H9 (cell line): ENCODE measurements at regions not wholly inside any gene's neighbourhood (a gene's known extent, or its start where the extent isn't known, plus 50 kb on each side); places are given as distances from the start of the nearest gene placed in this dataset.

Source experiments
- DNase-seq: peaks from one replicate; pipeline ENCODE4 v3.0.0-alpha.2; 2017
- H2AFZ ChIP-seq: one replicate; pipeline ENCODE4 v1.6.1; 2013; ENCODE audit warnings: mild to moderate bottlenecking, low read length, control low read depth, moderate library complexity
- H2AK5ac ChIP-seq: 2 replicates; pipeline ENCODE4 v1.6.1; 2013; ENCODE audit warnings: low read length, control low read depth, mixed read lengths; ENCODE audit not compliant: insufficient read length
- H2BK120ac ChIP-seq: one replicate; pipeline ENCODE4 v1.6.1; 2013; ENCODE audit warnings: low read depth, mild to moderate bottlenecking, low read length, control low read depth, inconsistent platforms; ENCODE audit not compliant: poor library complexity, severe bottlenecking
- H2BK12ac ChIP-seq: 2 replicates; pipeline ENCODE4 v1.6.1; 2013; ENCODE audit warnings: low read length, control low read depth, mixed read lengths, low read depth; ENCODE audit not compliant: insufficient read length
- H2BK15ac ChIP-seq: 2 replicates; pipeline ENCODE4 v1.6.1; 2013; ENCODE audit warnings: low read depth, low read length, control low read depth
- H2BK20ac ChIP-seq: one replicate; pipeline ENCODE4 v1.6.1; 2013; ENCODE audit warnings: low read depth, mild to moderate bottlenecking, low read length, control low read depth, inconsistent platforms; ENCODE audit not compliant: poor library complexity, severe bottlenecking
- H2BK5ac ChIP-seq: 2 replicates; pipeline ENCODE4 v1.6.1; 2013; ENCODE audit warnings: low read length, control low read depth, mixed read lengths; ENCODE audit not compliant: insufficient read length
- H3K14ac ChIP-seq: 2 replicates; pipeline ENCODE4 v1.6.1; 2013; ENCODE audit warnings: low read length, control low read depth; ENCODE audit not compliant: insufficient read depth
- H3K18ac ChIP-seq: 2 replicates; pipeline ENCODE4 v1.6.1; 2013; ENCODE audit warnings: low read depth, mild to moderate bottlenecking, mixed read lengths, low read length, control low read depth; ENCODE audit not compliant: insufficient read length
- H3K23ac ChIP-seq: 2 replicates; pipeline ENCODE4 v1.6.1; 2013; ENCODE audit warnings: low read length, control low read depth, mixed read lengths, low read depth; ENCODE audit not compliant: insufficient read length
- H3K23me2 ChIP-seq: 2 replicates; pipeline ENCODE4 v1.6.1; 2013; ENCODE audit warnings: low read depth, mild to moderate bottlenecking, mixed read lengths, low read length, control low read depth; ENCODE audit not compliant: insufficient read length, poor library complexity, severe bottlenecking
- H3K27ac ChIP-seq: 2 replicates; pipeline ENCODE4 v1.5.1; 2013; ENCODE audit warnings: low read length, control low read depth, mixed read lengths, low read depth; ENCODE audit not compliant: insufficient read length
- H3K27me3 ChIP-seq: 2 replicates; pipeline ENCODE4 v1.6.1; 2013; ENCODE audit warnings: low read length, control low read depth, inconsistent platforms; ENCODE audit not compliant: insufficient read depth
- H3K4ac ChIP-seq: 2 replicates; pipeline ENCODE4 v1.6.1; 2013; ENCODE audit warnings: low read depth, mild to moderate bottlenecking, control low read depth, inconsistent platforms, low read length, moderate library complexity
- H3K4me1 ChIP-seq: 2 replicates; pipeline ENCODE4 v1.6.1; 2013; ENCODE audit warnings: low read length, control low read depth, inconsistent platforms; ENCODE audit not compliant: insufficient read depth
- H3K4me2 ChIP-seq: 2 replicates; pipeline ENCODE4 v1.6.1; 2013; ENCODE audit warnings: low read length, control low read depth, mixed read lengths; ENCODE audit not compliant: insufficient read length, insufficient read depth
- H3K56ac ChIP-seq: 2 replicates; pipeline ENCODE4 v1.6.1; 2013; ENCODE audit warnings: low read depth, mild to moderate bottlenecking, mixed read lengths, low read length, control low read depth; ENCODE audit not compliant: insufficient read length
- H3K79me1 ChIP-seq: 2 replicates; pipeline ENCODE4 v1.6.1; 2013; ENCODE audit warnings: low read depth, mild to moderate bottlenecking, moderate library complexity, low read length, control low read depth, inconsistent platforms; ENCODE audit not compliant: insufficient read depth, poor library complexity, severe bottlenecking
- H3K79me2 ChIP-seq: 2 replicates; pipeline ENCODE4 v1.6.1; 2013; ENCODE audit warnings: low read length, control low read depth, inconsistent platforms; ENCODE audit not compliant: insufficient read depth
- H3K9ac ChIP-seq: 2 replicates; pipeline ENCODE4 v1.6.1; 2013; ENCODE audit warnings: low read length, control low read depth, mixed read lengths; ENCODE audit not compliant: insufficient read length; ENCODE audit errors: extremely low read depth
- H3K9me3 ChIP-seq: one replicate; pipeline ENCODE4 v1.6.1; 2013; ENCODE audit warnings: low read depth, low read length, inconsistent platforms; ENCODE audit not compliant: control insufficient read depth
- H3T11ph ChIP-seq: one replicate; pipeline ENCODE4 v1.6.1; 2013; ENCODE audit warnings: mild to moderate bottlenecking, low read length, control low read depth, inconsistent platforms
- H4K20me1 ChIP-seq: one replicate; pipeline ENCODE4 v1.6.1; 2013; ENCODE audit not compliant: control insufficient read depth, insufficient read length, insufficient read depth
- H4K5ac ChIP-seq: 2 replicates; pipeline ENCODE4 v1.6.1; 2013; ENCODE audit warnings: low read depth, mild to moderate bottlenecking, mixed read lengths, low read length, control low read depth; ENCODE audit not compliant: insufficient read length
- H4K8ac ChIP-seq: replicated peaks from 2 replicates; pipeline ENCODE4 v1.6.1; 2013; ENCODE audit warnings: low read length, control low read depth, mixed read lengths, low read depth; ENCODE audit not compliant: insufficient read length
- H4K91ac ChIP-seq: 2 replicates; pipeline ENCODE4 v1.6.1; 2013; ENCODE audit warnings: low read depth, mild to moderate bottlenecking, moderate library complexity, mixed read lengths, low read length, control low read depth; ENCODE audit not compliant: insufficient read length
- H3K27ac Mint-ChIP-seq, 3 experiments: 2 replicates in 2 of 3; 3 replicates in 1 of 3; pipeline ENCODE4 v1.8.0; 2020 to 2021; ENCODE audit warnings: mixed read lengths in 3 of 3, mild to moderate bottlenecking in 1 of 3, moderate library complexity in 1 of 3
- H3K27me3 Mint-ChIP-seq: 2 replicates; pipeline ENCODE4 v1.8.0; 2021; ENCODE audit warnings: low read depth, mild to moderate bottlenecking, moderate library complexity, mixed read lengths
- H3K36me3 Mint-ChIP-seq, 3 experiments: 2 replicates in 2 of 3; 3 replicates in 1 of 3; pipeline ENCODE4 v1.8.0; 2020 to 2021; ENCODE audit warnings: low read depth in 3 of 3, mixed read lengths in 3 of 3; ENCODE audit not compliant: insufficient read depth in 1 of 3
- H3K4me1 Mint-ChIP-seq, 2 experiments: 2 replicates each; pipeline ENCODE4 v1.8.0; 2020; ENCODE audit warnings: mixed read lengths in 2 of 2
- H3K4me3 Mint-ChIP-seq, 2 experiments: 2 replicates in 1 of 2; 3 replicates in 1 of 2; pipeline ENCODE4 v1.8.0; 2020 to 2021; ENCODE audit warnings: mild to moderate bottlenecking in 2 of 2, mixed read lengths in 2 of 2, moderate library complexity in 1 of 2
- H3K9me3 Mint-ChIP-seq, 2 experiments: 2 replicates in 1 of 2; 3 replicates in 1 of 2; pipeline ENCODE4 v1.8.0; 2020; ENCODE audit warnings: mild to moderate bottlenecking in 2 of 2, mixed read lengths in 2 of 2, moderate library complexity in 1 of 2
- CTCF ChIP-seq: fragments of 200-600 bp; sonication (generic); conservative IDR thresholded peaks from 3 replicates; pipeline ENCODE4 v1.8.0; 2021; ENCODE audit warnings: antibody characterized with exemption, mild to moderate bottlenecking
- WGBS: extraction: QIAGEN DNeasy Blood & Tissue Kit; methylation state at CpG from one replicate; pipeline ENCODE4 v1.1.7; 2013; ENCODE audit warnings: missing lambda C conversion rate, low lambda C conversion rate, mixed read lengths; ENCODE audit not compliant: insufficient read length; ENCODE audit errors: extremely low coverage; 5-methylcytosine and 5-hydroxymethylcytosine counted together

GRCh38 chr15:91422797-91423196 lies 322.7 kb downstream of the SV2B start:
- no peaks in the 10 kb centered on the region for H4K20me1 ChIP-seq
- no peak overlapping the region for H3K4ac ChIP-seq
- H3K27ac Mint-ChIP-seq: peak overlapping the region in 2 of 3 experiments; percentile 8 to 74; a peak in 2 of 7 replicates
- H3K23me2 ChIP-seq: no peaks in the 10 kb centered on the region
- no peak overlapping the region for H3K18ac ChIP-seq
- no peaks in the 10 kb centered on the region for H3K9me3 ChIP-seq
- no peak for TF ChIP-seq CTCF
- no peak overlapping the region for H4K5ac ChIP-seq
- H2AK5ac ChIP-seq: no peak overlapping the region
- no peaks in the 10 kb centered on the region for H3K27me3 ChIP-seq
- H3K27ac ChIP-seq: no peak overlapping the region
- no peak overlapping the region for H2BK12ac ChIP-seq
- no peaks in the 10 kb centered on the region for H3K79me2 ChIP-seq
- H3K4me1 Mint-ChIP-seq: peaks cover 26% of the 10 kb centered on the region in 2 experiments
- no peaks in the 10 kb centered on the region for H3K79me1 ChIP-seq
- no peak overlapping the region for H4K8ac ChIP-seq
- H3K4me3 Mint-ChIP-seq: no peak overlapping the region
- H2BK5ac ChIP-seq: no peak overlapping the region
- peak; percentile 31 for DNase-seq
- WGBS: no CpG with 5 or more reads among the region's 1 CpG
- no peak overlapping the region for H3K9ac ChIP-seq
- no peak overlapping the region for H4K91ac ChIP-seq
- no peak overlapping the region for H2BK20ac ChIP-seq
- H3T11ph ChIP-seq: no peak overlapping the region
- H3K27me3 Mint-ChIP-seq: no peaks in the 10 kb centered on the region
- H2AFZ ChIP-seq: no peak overlapping the region
- no peaks in the 10 kb centered on the region; the same call in 1 of the 2 replicates for H3K4me1 ChIP-seq
- H2BK15ac ChIP-seq: no peak overlapping the region
- H3K36me3 Mint-ChIP-seq: no peaks in the 10 kb centered on the region; a peak in 1 of 7 replicates
- H2BK120ac ChIP-seq: no peak overlapping the region
- H3K14ac ChIP-seq: no peak overlapping the region
- no peak overlapping the region for H3K4me2 ChIP-seq
- peaks cover 0 to 3% of the 10 kb centered on the region in 2 experiments; a peak in 1 of 5 replicates for H3K9me3 Mint-ChIP-seq
- H3K23ac ChIP-seq: no peak overlapping the region
- H3K56ac ChIP-seq: no peak overlapping the region
